ENCODE measurements at regions not wholly inside any gene's neighbourhood (a gene's known extent, or its start where the extent isn't known, plus 50 kb on each side); places are given as distances from the start of the nearest gene placed in this dataset.
"Not testable (repeated sequence)": the region's sequence is repeated elsewhere in the genome, so short reads cannot be mapped to it uniquely, and the experiment has no call there.

DNA sequence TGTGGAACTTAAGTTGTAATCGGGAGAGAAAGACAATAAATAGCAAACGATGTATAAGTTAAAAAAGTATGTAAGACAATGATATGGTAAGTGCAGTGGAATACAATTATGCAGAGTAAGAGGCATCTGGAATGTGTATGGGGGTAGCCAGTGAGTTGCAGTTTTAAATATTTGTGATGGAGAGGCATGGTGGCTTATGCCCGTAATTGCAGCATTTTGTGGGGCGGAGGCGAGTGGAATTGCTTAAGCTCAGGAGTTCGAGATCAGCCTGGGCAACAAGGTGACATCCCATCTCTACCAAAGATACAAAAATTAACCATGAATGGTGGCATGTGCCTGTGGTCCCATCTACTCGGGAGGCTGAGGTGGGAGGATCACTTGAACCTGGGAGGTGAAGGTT lies 52.5 kb upstream of the WDFY3 start:
- no peak for DNase-seq

DNA sequence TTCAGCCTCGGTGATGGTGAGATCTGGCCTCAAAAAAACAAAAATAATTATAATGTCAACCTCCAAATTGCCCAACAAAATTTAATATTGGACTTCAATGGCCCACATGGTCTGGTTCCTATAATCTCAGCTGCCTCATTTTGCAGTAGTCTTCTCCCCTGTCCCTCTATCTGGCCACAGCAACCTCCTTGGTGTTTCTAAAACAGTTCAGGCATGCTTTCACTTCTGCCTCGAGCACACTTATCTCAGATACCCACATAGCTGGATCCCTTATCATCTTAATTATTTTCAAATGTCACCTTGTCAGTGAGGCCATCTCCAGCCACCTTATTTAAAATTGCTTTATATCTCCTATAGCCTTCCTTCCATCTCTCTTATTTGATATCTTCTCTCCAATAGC lies 52.9 kb upstream of the WDFY3 start:
- DNase-seq: no peak

DNA sequence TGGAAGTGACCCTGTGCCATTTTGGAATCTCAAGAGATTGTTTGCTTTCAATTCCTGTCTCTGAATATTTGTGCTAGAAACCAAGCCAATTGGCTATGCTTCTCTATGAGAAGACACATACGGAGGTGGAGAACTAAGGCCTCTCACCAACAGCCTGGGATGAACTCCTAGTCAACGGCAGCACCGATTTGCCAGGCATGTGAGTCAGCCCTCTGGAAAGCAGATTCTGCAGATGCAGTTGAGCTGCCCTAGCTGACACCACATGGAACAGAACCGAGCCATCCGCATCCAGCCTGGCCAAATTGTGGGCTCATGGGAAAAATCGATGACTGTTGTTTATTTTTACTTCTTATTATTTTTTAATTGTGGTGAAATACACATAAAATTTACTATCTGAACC lies 58.2 kb upstream of the WDFY3 start:
- DNase-seq: no peak

DNA sequence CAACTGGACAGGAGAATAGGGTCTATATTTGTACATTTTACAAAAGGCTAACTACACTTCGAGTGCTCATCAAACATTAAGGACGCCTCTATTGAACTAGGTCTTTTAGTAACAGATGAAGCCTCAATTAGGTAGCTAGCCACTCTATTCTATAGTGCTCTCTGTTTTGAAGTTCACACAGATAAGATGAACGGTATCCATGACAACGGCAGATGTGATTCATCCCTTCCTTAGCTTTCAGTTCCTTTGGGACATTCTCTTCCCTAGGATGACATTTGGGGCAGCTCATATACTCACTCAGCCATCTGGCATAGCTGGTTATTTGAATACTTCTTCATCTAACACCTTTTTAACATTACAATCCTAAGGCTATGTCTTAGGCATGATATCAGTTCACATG lies 62.4 kb upstream of the WDFY3 start:
- no peak for DNase-seq

DNA sequence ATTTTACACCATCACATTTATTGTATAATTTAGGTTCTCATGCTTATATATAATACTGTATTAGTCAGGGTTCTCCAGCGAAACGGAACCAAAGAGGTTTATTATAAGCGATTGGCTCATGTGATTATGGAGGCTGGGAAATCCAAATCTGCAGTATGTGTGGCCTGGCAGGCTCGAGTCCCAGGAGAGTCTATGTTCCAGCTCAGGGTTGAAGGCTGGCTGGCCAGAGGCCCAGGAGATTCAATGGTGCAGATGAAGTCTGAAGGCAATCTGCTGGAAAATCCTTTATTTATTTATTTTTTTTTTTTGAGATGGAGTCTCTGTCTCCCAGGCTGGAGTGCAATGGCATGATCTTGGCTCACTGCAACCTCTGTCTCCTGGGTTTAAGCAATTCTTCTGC lies 63.0 kb upstream of the WDFY3 start:
- no peak for DNase-seq

DNA sequence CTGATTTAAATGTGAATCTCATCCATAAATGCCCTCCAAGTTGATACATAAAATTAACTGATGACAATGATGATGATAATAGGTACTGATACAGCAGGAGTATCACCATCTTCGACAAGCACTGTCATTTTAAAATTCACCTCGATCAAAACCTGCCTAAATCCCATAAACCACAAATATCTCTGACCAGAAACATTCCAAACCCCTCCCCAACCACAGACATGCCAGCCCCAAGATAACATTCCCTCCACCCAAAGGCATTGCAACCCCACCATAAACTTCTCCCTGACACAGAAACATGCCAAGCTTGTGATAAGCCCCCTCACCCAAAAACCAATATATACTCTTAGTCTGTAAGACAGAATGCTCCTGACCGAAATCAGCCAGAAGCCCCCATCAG lies 63.7 kb upstream of the WDFY3 start:
- no peak for DNase-seq

DNA sequence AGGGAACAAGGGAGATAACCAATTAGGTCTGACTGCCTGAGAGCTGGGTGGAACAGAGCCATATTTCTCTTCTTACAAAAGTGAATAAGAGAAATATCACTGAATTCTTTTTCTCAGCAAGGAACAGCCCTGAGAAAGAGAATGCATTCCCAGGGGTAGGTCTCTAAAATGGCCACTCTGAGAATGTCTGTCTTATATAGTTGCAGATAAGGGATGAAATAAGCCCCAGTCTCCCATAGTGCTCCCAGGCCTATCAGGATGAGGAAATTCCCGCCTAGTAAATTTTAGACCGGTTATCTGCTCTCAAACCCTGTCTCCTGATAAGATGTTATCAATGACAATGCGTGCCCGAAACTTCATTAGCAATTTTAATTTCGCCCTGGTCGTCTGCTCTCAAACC lies 67.3 kb upstream of the WDFY3 start:
- not testable (repeated sequence) for DNase-seq

DNA sequence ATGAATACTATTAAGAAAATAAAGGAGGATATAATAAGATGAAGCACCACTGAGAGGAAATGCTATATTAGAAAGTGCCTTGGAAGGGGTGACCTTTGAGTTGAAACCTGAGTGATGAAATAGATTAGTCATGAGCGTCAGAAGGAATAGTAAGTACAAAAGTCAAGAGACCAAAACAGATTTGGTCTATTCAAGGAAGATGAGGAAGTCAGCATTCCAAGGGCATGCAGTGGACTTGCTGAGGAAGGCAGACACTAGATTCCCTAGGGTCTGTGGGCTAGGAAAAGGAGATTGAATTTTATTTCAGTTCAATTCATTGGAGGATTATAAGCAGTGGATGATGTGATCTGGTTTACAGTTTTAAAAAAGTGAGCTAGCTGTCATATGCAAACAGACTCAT lies 73.0 kb upstream of the WDFY3 start:
- no peak for DNase-seq

DNA sequence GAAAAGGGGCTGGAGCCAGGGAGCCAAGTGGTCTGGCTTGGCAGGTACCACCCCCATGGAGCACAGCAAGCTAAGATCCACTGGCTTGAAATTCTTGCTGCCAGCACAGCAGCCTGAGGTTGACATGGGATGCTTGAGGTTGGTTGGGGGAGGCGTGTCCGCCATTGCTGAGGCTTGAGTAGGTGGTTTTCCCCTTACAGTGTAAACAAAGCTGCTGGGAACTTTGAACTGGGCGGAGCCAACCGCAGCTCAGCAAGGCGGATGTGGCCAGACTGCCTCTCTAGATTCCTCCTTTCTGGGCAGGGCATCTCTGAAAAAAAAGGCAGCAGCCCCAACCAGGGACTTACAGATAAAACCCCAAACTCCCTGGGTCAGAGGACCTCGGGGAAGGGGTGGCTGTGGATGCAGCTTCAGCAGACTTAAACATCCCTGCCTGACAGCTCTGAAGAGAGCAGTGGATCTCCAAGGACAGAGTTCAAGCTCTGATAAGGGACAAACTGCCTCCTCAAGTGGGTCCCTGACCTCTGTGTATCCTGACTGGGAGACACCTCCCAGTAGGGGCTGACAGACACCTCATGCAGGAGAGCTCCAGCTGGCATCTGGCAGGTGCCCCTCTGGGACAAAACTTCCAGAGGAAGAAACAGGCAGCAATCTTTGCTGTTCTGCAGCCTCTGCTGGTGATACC lies 77.5 kb upstream of the WDFY3 start:
- not testable (repeated sequence) for DNase-seq

DNA sequence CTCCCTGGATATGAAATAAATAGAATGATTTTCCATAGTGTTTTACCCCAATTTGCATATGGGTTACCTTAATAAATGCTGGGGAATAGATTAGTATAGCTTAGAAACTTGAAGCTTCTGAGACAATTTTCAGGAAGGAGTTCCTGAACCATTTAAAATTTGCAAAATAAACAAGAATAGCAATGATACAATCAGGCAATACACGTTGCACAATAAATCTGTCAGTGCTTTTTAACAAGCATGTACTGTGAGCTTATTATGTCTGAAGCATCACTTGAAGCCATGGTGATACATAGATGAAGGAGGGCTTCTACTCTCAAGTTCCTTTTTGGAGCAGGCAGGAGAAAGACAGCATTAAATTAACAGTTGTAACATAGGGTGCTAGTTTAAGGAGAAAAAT lies 84.2 kb upstream of the WDFY3 start:
- no peak for DNase-seq

DNA sequence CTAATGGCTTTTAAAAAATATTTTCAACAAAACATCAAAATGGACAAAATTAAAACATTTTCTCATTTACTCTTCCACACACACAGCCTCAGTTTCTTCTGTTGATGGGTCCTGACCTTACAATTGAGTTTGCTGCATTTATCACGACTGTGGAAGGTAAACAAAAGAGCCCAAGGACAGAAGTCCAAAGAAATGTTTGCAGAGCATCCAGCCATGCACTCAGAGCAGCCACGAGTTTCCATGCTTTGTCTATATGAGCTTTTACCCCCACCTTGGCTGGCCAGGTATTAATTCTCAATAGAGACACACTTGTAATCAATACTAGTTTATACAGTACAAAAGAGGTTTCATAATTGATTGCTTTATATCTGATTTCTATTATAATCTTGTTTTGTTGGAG lies 85.0 kb upstream of the WDFY3 start:
- DNase-seq: no peak

DNA sequence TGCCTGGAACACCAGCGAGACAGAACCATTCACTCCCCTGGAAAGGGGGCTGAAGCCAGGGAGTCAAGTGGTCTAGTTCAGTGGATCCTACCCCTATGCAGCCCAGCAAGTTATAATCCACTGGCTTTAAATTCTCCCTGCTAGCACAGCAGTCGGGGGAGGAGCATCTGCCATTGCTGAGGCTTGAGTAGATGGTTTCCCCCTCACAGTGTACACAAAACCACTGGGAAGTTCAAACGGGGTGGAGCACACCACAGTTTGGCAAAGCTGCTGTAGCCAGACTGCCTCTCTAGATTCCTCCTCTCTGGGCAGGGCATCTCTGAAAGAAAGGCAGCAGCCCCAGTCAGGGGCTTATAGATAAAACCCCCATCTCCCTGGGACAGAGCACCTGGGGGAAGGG lies 88.4 kb upstream of the WDFY3 start:
- DNase-seq: not testable (repeated sequence)

DNA sequence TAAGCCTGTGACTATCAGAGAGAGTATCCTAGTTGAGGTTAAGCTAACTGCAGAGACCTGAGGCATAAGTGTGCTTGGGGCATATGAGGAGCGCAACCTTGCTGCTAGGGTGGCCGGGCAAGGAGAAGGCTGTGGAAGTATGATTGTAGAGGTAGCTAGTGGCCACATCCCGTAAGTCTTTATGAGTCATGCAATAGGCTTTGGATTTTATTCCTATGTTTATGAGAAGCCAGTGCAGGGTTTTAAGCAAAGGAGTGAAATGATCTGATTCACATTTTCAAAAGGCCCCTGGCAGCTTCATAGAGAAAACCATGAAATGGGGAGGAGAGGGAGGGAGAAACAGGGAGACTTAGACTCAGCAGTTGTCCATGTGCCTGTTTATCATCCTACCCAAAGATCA lies 92.1 kb upstream of the WDFY3 start:
- no peak for DNase-seq

DNA sequence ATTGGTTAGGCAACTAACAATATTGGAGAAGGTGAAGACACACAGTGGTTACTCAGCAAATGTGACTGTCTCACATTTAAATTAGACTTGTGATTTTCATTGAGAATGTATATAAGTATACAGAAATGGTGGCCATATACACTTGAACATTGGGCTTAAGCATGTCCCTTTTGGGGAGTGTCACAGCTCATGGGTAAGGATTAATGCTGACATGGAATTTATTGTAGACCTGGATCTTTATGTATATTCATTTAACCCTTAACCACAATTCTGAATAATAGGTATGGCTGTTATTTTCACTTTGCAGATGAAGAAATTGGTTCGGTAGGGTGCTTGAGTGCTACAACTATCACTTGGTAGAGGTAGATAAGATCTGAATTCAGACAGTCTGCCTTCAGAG lies 95.5 kb upstream of the WDFY3 start:
- DNase-seq: no peak

DNA sequence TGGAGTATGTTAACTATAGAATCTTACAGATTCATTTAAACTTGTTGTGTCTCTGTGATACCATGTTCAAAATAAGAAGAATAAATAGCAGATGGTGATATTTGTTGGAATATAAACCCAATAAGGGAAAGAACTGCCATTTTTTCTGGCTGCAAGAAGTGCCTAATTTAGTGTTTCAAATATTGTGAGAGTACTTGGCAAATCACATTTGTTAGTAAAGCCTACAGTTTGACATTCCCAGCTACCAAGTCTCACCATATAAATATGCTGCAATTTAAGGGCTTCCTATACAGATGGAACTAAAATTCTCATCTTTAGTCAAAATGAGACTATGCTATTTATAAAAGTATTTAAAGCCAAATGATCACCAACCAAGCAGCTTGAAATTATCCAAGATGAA lies 96.0 kb upstream of the WDFY3 start:
- DNase-seq: no peak

DNA sequence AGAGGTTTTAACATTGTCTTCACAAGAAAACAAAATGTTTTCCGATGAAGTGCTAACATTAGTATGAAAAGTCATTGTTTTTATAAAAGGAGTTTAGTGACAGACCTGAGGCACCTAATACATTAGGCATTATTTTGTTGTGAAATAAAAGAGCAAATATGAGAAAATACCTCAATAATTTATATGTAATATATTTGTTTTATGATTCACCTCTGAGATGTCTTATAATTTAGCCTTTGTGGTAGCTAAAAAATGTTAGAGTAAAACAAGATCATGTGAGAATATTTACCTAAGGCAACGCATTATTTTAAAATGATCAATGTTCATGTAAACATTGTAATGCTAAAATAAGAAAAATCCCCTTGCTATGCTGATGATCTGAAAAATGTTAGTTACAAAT lies 100.9 kb upstream of the WDFY3 start:
- no peak for DNase-seq

DNA sequence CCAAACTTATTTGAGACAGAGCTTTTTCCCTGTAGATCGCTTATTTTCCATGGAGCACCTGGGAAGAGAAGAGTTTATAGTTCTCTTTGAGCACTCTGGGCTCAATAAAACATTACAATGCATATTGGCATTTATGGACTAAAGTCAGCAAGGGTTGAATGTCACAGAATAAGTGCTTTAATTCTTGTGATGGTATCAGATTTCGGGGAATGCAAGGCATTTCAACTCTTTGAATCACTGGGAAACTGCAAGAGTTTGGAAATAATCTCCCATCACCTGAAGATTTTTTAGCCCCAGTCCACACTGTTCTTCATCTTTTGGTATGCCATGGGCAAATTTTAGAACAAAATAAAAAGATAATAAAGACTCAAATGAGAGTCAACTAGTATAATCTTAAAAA lies 111.5 kb upstream of the WDFY3 start:
- no peak for DNase-seq

DNA sequence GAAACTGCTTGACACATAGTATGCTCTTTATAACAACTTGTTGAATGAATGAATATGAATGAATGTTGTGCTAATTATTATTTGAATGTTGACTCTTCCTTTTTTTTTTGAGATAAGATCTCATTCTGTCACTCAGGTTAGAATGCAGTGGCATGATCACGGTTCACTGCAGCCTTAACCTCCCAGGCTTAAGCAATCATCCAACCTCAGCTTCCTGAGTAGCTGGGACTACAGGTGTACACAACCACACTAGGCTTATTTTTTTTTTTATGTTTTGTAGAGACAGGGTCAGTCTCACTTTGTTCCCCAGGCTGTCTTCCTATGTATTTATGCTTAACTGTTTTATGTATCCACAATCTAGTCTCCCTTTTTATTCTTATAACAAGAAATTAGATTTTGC lies 114.7 kb upstream of the WDFY3 start:
- no peak for DNase-seq

DNA sequence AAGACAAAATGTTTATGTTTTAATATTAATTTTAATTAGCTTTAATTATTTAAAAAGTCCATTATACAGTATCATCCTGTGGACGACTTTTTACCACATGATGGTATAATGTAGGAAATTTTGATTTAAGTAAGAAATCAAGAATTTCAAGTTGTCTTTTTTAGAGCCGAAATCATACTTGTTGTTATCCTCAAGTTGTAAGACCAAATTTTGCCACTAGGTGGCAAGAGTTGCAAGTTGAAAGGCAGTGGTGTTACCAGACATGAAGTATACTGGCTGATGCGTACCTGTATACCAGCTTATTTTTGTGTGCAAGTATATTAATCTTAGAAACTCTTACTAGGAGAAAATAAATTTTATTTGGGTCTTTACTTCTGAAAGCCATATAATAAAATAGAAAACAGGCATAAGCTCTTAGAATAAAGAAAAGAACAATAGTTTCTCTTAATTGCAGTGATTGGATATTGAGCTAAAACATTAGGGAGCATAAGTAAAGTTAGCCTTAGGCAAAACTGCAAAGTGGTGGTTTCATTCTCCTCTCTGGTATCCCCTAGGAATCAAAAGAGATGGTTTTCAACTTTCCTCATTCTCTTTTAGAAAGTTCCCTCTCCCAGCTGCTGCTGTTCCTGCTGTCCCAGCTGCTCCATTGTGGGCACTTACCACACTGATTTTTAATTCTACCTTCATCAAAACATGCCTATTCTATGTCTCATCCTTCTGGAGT lies 118.0 kb upstream of the WDFY3 start:
- peak; percentile 15 for DNase-seq

DNA sequence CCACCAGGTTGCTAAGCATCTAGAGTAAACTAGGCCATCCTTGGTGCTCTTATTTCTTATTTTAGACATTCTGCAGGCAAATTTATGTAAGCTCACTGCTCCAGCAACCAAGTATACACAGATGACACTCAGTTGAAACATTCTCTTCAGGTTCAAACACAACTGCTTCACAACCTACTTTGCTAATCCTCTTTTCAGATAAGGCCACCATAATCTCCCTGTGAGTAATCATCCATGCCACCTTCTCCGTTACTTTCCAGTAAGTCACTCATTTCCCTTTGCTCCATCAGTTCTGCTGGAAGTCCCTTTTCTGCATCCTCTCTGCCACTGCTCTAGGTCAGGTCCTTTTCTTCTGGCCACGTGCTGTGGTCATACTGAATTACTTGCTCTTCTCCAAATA lies 120.2 kb upstream of the WDFY3 start:
- no peak for DNase-seq

DNA sequence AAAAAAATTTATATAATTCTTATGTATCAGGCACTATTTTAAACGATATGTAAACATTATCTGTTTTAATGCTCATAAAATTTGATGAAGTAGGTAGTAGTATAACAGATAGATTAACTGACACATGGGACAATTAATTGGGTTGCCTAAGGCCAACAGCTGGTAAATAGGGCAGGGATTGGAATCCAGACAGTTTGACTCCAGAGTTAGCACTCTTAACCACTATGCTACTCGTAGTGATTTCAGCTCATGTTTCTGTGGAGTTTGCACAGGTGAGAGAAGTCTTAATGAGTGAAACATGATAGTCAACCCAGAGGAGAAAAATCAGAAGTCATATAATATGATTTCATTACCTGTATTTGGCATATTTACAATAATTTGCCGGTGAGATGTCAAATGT lies 126.0 kb upstream of the WDFY3 start:
- no peak for DNase-seq

DNA sequence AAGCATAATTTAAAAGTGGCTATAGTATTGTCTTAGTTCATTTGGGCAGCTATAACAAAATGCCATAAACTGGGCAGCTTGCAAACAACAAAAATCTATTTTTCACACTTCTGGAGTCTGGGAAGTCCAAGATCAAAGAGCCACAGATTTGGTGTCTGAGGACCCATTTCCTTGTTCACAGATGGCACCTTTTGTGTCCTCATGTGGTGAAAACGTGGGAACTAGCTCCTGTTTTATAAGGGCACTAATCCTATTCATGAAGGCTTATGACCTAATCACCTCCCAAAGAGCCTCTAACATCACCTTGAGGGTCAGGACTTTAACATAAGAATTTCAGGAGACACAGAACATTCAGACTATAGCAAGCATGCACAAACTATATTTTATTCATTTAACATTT lies 126.5 kb upstream of the WDFY3 start:
- no peak for DNase-seq

DNA sequence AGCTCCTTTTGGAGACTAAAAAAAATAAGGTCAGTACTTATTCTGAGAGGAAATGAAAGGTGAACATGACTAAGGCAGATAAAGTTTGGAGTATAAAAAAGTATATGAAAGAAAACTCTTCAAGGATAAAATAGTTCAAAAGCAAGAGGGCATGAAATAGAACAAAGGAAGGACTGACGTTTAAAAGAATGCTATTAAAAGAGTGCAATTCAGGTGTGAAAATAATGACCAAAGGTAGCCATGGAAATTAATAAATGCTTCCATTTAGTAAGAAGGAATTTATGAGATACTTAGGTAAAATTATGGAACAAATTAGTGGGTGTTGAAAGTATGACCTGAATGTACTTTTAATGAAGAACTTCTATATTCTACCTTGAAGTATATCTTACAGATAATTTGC lies 128.2 kb upstream of the WDFY3 start:
- DNase-seq: no peak

DNA sequence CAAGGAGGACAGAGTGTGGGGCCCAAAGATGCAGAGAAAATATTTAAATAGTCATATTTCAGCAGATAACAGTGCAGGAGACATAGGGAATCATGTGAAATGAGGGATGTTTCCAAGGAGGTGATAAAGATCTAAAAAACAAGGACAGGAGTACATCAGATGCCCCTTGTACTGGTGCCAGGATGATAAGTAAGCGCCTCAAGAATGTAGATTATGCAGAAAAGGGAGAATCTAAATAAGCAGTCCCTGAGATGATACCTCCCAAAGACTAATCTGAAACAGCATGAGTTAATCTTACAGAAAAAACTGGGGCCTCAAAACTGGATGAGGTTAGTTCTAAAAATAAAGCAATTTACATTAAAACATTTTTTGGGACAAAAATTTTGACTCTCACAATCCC lies 136.1 kb upstream of the WDFY3 start:
- DNase-seq: no peak

DNA sequence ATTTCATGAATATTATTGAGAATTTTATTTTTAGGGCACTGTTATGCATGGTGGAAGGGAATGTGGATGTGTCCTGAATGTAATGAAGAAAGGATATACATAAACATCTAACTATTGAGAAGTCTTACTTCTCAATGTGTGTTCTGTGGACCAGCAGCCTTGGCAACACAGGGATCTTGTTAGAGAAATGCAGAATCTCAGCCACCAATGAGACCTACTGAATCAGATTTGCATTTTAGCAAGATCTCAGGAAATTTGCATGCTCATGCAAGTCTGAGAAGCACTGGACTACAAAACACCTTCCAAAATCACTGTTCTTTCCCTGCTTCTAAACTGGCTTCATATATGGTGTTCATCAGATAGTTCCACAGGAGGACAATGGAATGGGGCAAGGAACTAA lies 139.7 kb upstream of the WDFY3 start:
- DNase-seq: no peak
